ENCODE measurements at regions not wholly inside any gene's neighbourhood (a gene's known extent, or its start where the extent isn't known, plus 50 kb on each side); places are given as distances from the start of the nearest gene placed in this dataset.
"Not testable (repeated sequence)": the region's sequence is repeated elsewhere in the genome, so short reads cannot be mapped to it uniquely, and the experiment has no call there.

DNA sequence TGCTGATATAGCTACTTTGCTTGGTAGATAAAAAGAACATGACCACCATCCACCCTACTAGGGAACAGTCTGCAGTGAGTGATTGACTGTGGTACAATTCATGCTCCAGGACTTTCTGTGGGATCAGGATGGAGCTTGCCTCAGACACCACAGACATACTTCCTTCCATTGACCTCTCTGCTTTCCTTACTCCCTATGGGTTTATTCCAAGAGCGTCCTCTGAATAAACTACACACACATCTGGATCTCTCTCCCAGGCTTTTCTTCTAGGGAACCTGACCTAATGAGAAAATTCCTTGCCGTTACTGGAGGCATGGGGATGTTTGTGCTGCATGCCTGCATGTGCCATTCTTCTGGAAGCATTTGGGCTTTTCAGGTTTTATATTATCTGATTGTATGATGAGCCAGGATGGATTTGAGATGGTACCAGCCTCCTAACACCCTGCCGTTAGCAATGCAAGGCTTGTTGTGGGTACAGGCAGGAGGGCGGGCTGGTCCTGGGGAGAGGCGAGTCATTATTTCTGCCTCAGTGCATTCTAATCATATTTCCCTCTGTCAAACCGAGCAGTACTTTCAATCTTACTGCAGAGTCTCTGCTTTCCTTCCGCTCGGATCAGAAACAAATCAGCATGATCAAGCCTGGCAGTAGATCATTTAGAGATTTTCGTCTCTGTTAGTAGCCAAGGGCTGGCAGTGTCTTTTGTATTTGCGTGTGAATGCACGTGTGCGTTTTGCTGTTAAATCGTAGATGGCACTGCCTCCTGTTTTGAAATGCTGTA is 279.2 kb downstream of the PDCD6IP start:
- Histone ChIP-seq H3K27me3 (ENCODE audit: control insufficient read depth, insufficient read depth, low read length) (no peaks in the 10 kb centered on the region), H3K36me3 (ENCODE audit: control insufficient read depth, insufficient read depth, low read length) (no peaks in the 10 kb centered on the region), H3K4me3 (ENCODE audit: low read depth, low read length) (no peak overlapping the region)
- DNase-seq (ENCODE audit: low read depth): no peak
- TF ChIP-seq, protein P1, sequence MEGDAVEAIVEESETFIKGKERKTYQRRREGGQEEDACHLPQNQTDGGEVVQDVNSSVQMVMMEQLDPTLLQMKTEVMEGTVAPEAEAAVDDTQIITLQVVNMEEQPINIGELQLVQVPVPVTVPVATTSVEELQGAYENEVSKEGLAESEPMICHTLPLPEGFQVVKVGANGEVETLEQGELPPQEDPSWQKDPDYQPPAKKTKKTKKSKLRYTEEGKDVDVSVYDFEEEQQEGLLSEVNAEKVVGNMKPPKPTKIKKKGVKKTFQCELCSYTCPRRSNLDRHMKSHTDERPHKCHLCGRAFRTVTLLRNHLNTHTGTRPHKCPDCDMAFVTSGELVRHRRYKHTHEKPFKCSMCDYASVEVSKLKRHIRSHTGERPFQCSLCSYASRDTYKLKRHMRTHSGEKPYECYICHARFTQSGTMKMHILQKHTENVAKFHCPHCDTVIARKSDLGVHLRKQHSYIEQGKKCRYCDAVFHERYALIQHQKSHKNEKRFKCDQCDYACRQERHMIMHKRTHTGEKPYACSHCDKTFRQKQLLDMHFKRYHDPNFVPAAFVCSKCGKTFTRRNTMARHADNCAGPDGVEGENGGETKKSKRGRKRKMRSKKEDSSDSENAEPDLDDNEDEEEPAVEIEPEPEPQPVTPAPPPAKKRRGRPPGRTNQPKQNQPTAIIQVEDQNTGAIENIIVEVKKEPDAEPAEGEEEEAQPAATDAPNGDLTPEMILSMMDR (IDR thresholded peaks at IDR 0.05; ENCODE audit: insufficient read depth, low read length, poor library complexity, severe bottlenecking): no peak

DNA sequence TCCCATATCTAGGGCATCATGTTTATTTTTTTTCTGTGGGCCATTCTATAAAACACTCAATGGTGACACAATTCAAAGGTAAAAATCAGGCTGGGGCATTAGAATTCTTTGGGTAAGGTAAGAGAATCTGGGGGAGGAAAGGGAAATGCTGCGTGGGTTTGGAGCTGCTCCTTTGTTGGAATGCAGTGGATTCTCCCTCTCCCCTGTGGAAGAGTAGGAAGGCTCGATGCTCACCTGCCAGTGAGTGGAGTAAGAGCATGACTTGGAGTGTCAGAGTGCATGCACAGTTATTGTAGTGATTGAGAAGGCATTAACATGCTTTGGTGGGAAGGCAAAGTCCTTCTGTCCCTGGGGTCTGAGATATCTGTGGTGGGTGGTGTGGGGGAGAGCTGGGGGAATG is 280.0 kb downstream of the PDCD6IP start:
- TF ChIP-seq, protein P1 (IDR thresholded peaks at IDR 0.05; ENCODE audit: insufficient read depth, low read length, poor library complexity, severe bottlenecking): no peak
- Histone ChIP-seq H3K27me3 (ENCODE audit: control insufficient read depth, insufficient read depth, low read length) (no peaks in the 10 kb centered on the region), H3K4me3 (ENCODE audit: low read depth, low read length) (no peak overlapping the region), H3K36me3 (ENCODE audit: control insufficient read depth, insufficient read depth, low read length) (no peaks in the 10 kb centered on the region)
- DNase-seq (ENCODE audit: low read depth): no peak

DNA sequence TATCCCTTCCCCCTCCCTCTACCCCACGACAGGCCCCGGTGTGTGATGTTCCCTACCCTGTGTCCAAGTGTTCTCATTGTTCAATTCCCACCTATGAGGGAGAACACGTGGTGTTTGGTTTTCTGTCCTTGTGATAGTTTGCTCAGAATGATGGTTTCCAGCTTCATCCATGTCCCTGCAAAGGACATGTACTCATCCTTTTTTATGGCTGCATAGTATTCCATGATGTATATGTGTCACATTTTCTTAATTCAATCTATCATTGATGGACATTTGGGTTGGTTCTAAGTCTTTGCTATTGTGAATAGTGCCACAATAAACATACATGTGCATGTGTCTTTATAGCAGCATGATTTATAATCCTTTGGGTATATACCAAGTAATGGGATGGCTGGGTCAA is 281.4 kb downstream of the PDCD6IP start:
- not testable (repeated sequence) for H3K36me3 ChIP-seq (ENCODE audit: control insufficient read depth, insufficient read depth, low read length); H3K27me3 ChIP-seq (ENCODE audit: control insufficient read depth, insufficient read depth, low read length); H3K4me3 ChIP-seq (ENCODE audit: low read depth, low read length); DNase-seq (ENCODE audit: low read depth)

DNA sequence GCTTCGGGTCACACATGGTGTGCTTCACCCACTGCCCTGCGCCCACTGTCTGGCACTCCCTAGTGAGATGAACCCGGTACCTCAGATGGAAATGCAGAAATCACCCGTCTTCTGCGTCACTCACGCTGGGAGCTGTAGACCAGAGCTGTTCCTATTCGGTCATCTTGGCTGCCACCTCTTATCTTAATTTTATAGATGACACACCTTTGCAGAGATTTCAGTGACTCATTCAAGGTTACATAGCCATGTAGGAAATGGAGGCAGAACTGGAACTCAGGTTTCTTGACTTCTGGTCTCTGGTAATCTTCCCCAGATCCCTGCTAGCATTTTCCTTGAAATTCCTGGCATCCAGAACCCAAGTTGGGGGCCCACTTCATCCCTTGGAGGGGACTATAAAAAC is 291.9 kb downstream of the PDCD6IP start:
- DNase-seq (ENCODE audit: low read depth); H3K4me3 ChIP-seq (ENCODE audit: low read depth, low read length); H3K27me3 ChIP-seq (ENCODE audit: control insufficient read depth, insufficient read depth, low read length); H3K36me3 ChIP-seq (ENCODE audit: control insufficient read depth, insufficient read depth, low read length): not testable (repeated sequence)

DNA sequence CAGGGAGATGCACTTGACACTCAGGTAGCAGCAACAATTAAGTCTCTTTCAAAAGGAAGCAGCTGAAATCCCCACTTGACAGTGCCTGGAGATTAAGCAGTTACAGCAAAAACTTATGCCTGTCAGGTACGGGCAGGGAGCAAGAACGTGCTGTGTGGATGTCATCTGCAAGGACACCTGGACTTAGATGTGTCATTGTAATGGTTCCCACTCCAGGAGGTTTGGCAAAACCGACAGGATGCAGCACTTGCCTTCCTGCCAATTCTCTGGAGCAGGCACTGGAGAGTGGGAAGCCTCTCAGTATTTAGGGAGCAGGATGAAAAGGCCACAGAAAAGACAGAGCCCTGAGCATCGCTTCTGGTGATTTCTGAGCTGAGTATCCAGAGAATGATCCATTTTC is 292.4 kb downstream of the PDCD6IP start:
- Histone ChIP-seq H3K36me3 (ENCODE audit: control insufficient read depth, insufficient read depth, low read length) (no peaks in the 10 kb centered on the region), H3K27me3 (ENCODE audit: control insufficient read depth, insufficient read depth, low read length) (no peaks in the 10 kb centered on the region), H3K4me3 (ENCODE audit: low read depth, low read length) (no peak overlapping the region)
- TF ChIP-seq, protein P1 (IDR thresholded peaks at IDR 0.05; ENCODE audit: insufficient read depth, low read length, poor library complexity, severe bottlenecking): no peak
- DNase-seq (ENCODE audit: low read depth): no peak

DNA sequence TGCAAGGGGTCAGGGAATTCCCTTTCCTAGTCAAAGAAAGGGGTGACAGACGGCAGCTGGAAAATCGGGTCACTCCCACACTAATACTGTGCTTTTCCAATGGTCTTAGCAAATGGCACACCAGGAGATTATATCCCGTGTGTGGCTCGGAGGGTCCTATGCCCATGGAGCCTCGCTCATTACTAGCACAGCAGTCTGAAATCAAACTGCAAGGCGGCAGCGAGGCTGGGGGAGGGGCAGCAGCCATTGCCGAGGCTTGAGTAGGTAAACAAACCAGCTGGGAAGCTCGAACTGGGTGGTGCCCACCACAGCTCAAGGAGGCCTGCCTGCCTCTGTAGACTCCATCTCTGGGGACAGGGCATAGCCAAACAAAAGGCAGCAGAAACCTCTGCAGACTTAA is 295.9 kb downstream of the PDCD6IP start:
- not testable (repeated sequence) for H3K4me3 ChIP-seq (ENCODE audit: low read depth, low read length); H3K36me3 ChIP-seq (ENCODE audit: control insufficient read depth, insufficient read depth, low read length); DNase-seq (ENCODE audit: low read depth); H3K27me3 ChIP-seq (ENCODE audit: control insufficient read depth, insufficient read depth, low read length)

DNA sequence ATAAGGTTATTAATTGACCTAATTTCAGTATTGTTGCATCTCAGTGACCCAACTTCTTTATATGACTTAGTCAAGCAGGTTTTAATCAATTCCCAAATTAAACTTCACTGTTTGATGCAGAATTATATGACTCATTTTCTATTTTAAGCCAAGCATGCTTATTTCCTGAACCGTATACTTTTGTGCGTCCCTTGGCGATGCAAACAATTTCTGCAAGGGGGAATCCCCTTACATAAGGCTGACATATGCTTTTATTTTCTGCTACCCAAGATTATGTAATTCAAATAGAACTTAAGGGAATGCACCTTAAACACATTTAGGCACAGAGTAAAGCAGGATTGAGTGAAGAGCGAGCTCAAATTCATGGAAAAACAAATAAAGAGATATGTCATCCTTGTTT is 303.9 kb downstream of the PDCD6IP start:
- no peak for DNase-seq (ENCODE audit: low read depth)
- Histone ChIP-seq H3K4me3 (ENCODE audit: low read depth, low read length) (no peak overlapping the region), H3K27me3 (ENCODE audit: control insufficient read depth, insufficient read depth, low read length) (no peaks in the 10 kb centered on the region), H3K36me3 (ENCODE audit: control insufficient read depth, insufficient read depth, low read length) (no peaks in the 10 kb centered on the region)
- TF ChIP-seq, protein P1 (IDR thresholded peaks at IDR 0.05; ENCODE audit: insufficient read depth, low read length, poor library complexity, severe bottlenecking): no peak
